Stomach (tissue), 8 donors: ENCODE measurements at regions not wholly inside any gene's neighbourhood (a gene's known extent, or its start where the extent isn't known, plus 50 kb on each side); places are given as distances from the start of the nearest gene placed in this dataset.
A peak's percentile ranks its signal among the peaks of the same experiment; 100 is the strongest.

Experiments
- DNase-seq, 2 donors: peaks; one replicate each; pipeline versions ENCODE4 v3.0.0 to v3.0.0-alpha.2; 2013 to 2019
- H3K27ac ChIP-seq, 5 donors: fragments of 200-600 bp in 4 of 5; sonication (generic) in 4 of 5; one replicate each; pipeline ENCODE4 v1.5.1; 2013 to 2019; ENCODE audit warnings: mild to moderate bottlenecking in 1 of 5, moderate library complexity in 1 of 5
- H3K27me3 ChIP-seq, 3 donors: fragments of 200-600 bp; sonication (generic); one replicate each; pipeline ENCODE4 v1.5.1; 2017 to 2019; ENCODE audit warnings: mixed run types in 1 of 3
- H3K36me3 ChIP-seq, 4 donors: fragments of 200-600 bp; sonication (generic); 1 replicate in 3 of 4; 2 replicates in 1 of 4; pipeline ENCODE4 v1.5.1; 2016 to 2019
- H3K4me1 ChIP-seq, 4 donors: fragments of 200-600 bp; sonication (generic); one replicate each; pipeline ENCODE4 v1.5.1; 2016 to 2019
- H3K4me3 ChIP-seq, 4 donors: fragments of 200-600 bp; sonication (generic) in 3 of 4; one replicate each; pipeline ENCODE4 v1.5.1; 2016 to 2019; ENCODE audit warnings: mild to moderate bottlenecking in 1 of 4
- H3K9me3 ChIP-seq, 4 donors: fragments of 200-600 bp; sonication (generic); one replicate each; pipeline ENCODE4 v1.5.1; 2016 to 2019
- EP300 ChIP-seq: sonication (generic); formaldehyde crosslinking; IDR thresholded peaks from one replicate; pipeline ENCODE4 v1.6.1; 2017; ENCODE audit warnings: antibody characterized with exemption
- POLR2A ChIP-seq, 4 donors: fragments of 450-650 bp; IDR thresholded peaks; one replicate each; pipeline ENCODE4 v1.6.1; 2016; ENCODE audit warnings: antibody characterized with exemption in 4 of 4, control low read depth in 2 of 4, mild to moderate bottlenecking in 1 of 4, moderate library complexity in 1 of 4
- POLR2AphosphoS5 ChIP-seq, 3 donors: sonication (generic); formaldehyde crosslinking; IDR thresholded peaks; one replicate each; pipeline ENCODE4 v1.6.1; 2016; ENCODE audit warnings: antibody characterized with exemption in 3 of 3
- WGBS, 5 donors: extraction: QIAGEN DNeasy Blood & Tissue Kit in 3 of 5; methylation state at CpG; one replicate each; pipeline versions ENCODE4 v1.1.5 to v1.1.7; 2013 to 2018; 5-methylcytosine and 5-hydroxymethylcytosine counted together
- intact Hi-C: fragments of 100-400 bp; cut with DNase I; formaldehyde crosslinking; loops from one replicate; pipeline ENCODE4 v1.15.1; 2023; ENCODE audit warnings: low total_unique reads
- TF ChIP-seq, protein P1 (sequence below), 7 experiments: fragments of 450-650 bp in 4 of 7; fragments of 200-600 bp in 3 of 7; sonication (generic) in 3 of 7; IDR thresholded peaks; one replicate each; pipeline ENCODE4 v1.5.1; 2016 to 2019; ENCODE audit warnings: antibody characterized with exemption in 7 of 7, control low read depth in 2 of 7, mild to moderate bottlenecking in 1 of 7
- donor health status: healthy with polysubstance abuse.
- donor health status: Bipolar disorder and iron deficiency.
- donor health status: healthy.

DNA sequence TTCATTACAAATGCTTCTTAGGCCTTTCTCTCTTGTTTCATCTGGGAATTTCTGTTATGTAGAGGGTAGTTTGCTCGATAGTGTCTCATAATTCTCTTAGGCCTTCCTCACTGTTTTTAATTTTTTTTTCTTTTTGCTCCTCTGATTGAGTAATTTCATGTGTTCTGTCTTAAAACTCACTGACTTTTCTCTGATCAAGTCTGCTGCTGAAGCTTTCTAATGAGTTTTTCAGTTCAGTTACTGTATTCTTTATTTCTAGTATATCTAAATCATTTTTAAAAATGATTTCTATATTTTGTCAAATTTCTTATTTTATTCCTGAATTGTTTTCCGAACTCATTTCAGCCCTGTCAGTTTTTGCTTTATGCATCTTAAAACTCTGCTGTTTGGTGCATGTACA lies 228.0 kb downstream of the MID1IP1 start:
- WGBS, 5 donors = 64 to 96% (median 93%) methylated on average over 2 of the region's 2 CpGs
- Histone ChIP-seq H3K27me3 (no peaks in the 10 kb centered on the region), H3K36me3 (no peaks in the 10 kb centered on the region), H3K4me1 (no peaks in the 10 kb centered on the region), H3K9me3 (peaks cover 0 to 39% (median 21%) of the 10 kb centered on the region in 4 donors), H3K4me3 (no peak overlapping the region), H3K27ac (no peak overlapping the region)
- intact Hi-C loops = no loop called here
- no peak for TF ChIP-seq POLR2AphosphoS5 (IDR thresholded peaks at IDR 0.05)
- TF ChIP-seq, protein P1, sequence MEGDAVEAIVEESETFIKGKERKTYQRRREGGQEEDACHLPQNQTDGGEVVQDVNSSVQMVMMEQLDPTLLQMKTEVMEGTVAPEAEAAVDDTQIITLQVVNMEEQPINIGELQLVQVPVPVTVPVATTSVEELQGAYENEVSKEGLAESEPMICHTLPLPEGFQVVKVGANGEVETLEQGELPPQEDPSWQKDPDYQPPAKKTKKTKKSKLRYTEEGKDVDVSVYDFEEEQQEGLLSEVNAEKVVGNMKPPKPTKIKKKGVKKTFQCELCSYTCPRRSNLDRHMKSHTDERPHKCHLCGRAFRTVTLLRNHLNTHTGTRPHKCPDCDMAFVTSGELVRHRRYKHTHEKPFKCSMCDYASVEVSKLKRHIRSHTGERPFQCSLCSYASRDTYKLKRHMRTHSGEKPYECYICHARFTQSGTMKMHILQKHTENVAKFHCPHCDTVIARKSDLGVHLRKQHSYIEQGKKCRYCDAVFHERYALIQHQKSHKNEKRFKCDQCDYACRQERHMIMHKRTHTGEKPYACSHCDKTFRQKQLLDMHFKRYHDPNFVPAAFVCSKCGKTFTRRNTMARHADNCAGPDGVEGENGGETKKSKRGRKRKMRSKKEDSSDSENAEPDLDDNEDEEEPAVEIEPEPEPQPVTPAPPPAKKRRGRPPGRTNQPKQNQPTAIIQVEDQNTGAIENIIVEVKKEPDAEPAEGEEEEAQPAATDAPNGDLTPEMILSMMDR (IDR thresholded peaks at IDR 0.05) = no peak
- no peak for TF ChIP-seq EP300
- TF ChIP-seq POLR2A (IDR thresholded peaks at IDR 0.05) = no peak
- no peak for DNase-seq

DNA sequence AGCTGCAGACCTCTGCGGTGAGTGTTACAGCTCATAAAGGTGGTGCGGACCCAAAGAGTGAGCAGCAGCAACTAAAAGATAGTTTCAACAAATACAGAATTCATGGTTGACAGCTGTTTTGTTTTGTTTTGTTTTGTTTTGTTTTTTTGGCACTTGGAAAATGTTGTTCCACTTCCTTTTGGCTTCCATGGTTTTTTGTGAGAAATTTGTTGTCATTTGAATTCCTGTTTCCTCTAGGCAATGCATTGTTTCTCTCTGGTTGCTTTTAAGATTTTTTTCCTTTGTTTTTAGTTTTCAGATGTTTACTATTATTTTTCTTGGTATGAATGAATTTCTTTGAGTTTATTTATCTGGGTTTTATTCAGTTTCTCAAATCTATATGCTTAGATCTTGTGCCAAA lies 229.4 kb downstream of the MID1IP1 start:
- Histone ChIP-seq H3K4me1 (no peaks in the 10 kb centered on the region), H3K4me3 (no peak overlapping the region), H3K9me3 (peaks cover 0 to 45% (median 24%) of the 10 kb centered on the region in 4 donors), H3K27ac (no peak overlapping the region), H3K36me3 (no peaks in the 10 kb centered on the region), H3K27me3 (no peaks in the 10 kb centered on the region)
- no peak for DNase-seq
- TF ChIP-seq EP300 (no peak), POLR2AphosphoS5 (IDR thresholded peaks at IDR 0.05) (no peak), POLR2A (IDR thresholded peaks at IDR 0.05) (no peak)
- TF ChIP-seq, protein P1 (IDR thresholded peaks at IDR 0.05) = no peak
- intact Hi-C loops = no loop called here
- 90 to 100% (median 96%) methylated on average over 2 of the region's 2 CpGs for WGBS, 5 donors

DNA sequence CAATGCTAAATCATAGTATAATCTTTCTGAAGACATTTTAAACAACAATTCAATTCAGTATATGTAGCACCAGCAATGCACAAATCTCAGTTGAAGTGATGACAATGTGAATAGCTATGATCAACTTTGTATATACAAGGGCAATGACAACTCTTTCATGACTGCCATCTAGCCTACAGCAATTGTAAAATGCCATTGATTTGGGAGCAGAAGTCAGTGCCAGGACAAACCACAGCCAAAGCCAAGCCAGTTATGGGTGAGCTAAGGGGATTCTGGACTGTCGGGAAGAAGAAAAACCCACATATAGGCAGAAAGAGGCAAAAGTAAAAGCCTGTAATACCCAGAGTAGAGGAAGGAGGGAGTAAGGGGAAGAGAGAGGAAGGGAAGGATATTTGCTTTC lies 238.6 kb downstream of the MID1IP1 start:
- DNase-seq = no peak
- WGBS, 5 donors = 77 to 96% (median 83%) methylated on average over 1 of the region's 1 CpG
- H3K9me3 ChIP-seq = peaks cover 0 to 1% (median under 1%) of the 10 kb centered on the region in 4 donors
- no peaks in the 10 kb centered on the region for H3K27me3 ChIP-seq
- no peak for TF ChIP-seq POLR2A (IDR thresholded peaks at IDR 0.05)
- TF ChIP-seq, protein P1 (IDR thresholded peaks at IDR 0.05) = no peak
- TF ChIP-seq EP300 = no peak
- no peak for TF ChIP-seq POLR2AphosphoS5 (IDR thresholded peaks at IDR 0.05)
- H3K27ac ChIP-seq = no peak overlapping the region
- intact Hi-C loops = no loop called here
- no peaks in the 10 kb centered on the region for H3K4me1 ChIP-seq
- H3K36me3 ChIP-seq = no peaks in the 10 kb centered on the region
- no peak overlapping the region for H3K4me3 ChIP-seq

DNA sequence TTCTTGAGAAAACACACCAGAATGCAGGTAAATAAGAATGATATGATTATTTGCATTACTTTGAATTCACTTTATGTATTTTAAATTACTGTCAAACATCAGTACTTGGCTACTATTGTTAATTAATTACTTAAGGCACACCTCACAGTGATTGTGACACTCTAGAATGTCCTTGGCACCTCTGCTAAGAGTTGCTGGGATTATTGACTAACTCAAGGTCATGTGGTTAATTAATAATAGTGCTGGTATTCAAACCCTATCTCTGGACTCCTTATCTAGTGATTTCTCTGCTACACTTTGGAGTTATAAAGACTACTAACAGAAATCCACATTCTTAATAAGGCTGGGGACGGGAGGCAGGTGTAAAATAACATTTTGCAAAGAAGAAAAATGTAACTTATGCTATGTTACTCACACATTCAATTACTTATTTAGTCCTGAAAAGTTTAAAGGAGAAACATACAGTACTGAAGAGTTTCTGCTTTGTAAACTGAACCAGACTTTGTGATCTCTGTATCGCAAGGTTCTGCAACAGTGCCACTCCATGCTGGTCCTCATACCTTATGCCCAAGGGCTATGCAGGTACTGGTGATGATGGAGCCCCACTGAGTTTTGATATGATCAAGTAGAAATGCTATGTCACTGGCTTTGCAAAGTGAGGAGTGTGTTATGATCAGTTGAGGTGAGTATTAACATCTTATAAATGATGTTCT lies 242.7 kb downstream of the MID1IP1 start:
- intact Hi-C loops = no loop called here
- no peaks in the 10 kb centered on the region for H3K36me3 ChIP-seq
- no peaks in the 10 kb centered on the region for H3K4me1 ChIP-seq
- peak in 1 of 2 donors; percentile 43 for DNase-seq
- H3K9me3 ChIP-seq = no peaks in the 10 kb centered on the region
- H3K27ac ChIP-seq = peak overlapping the region in 1 of 5 donors; percentile 22
- WGBS, 5 donors = 36 to 55% (median 43%) methylated on average over 2 of the region's 2 CpGs
- H3K4me3 ChIP-seq = no peak overlapping the region
- no peaks in the 10 kb centered on the region for H3K27me3 ChIP-seq
- TF ChIP-seq POLR2A (IDR thresholded peaks at IDR 0.05) (no peak), POLR2AphosphoS5 (IDR thresholded peaks at IDR 0.05) (no peak), EP300 (no peak)
- TF ChIP-seq, protein P1 (IDR thresholded peaks at IDR 0.05) = no peak
